DND-41 (cell line): ENCODE measurements at regions not wholly inside any gene's neighbourhood (a gene's known extent, or its start where the extent isn't known, plus 50 kb on each side); places are given as distances from the start of the nearest gene placed in this dataset.

Experiments used
- CTCF ChIP-seq: IDR thresholded peaks from 2 replicates; pipeline ENCODE4 v1.5.1; 2012; ENCODE audit warnings: borderline replicate concordance, low read length, moderate library complexity, mild to moderate bottlenecking; ENCODE audit not compliant: poor library complexity, severe bottlenecking; ENCODE audit errors: extremely low read depth
- EZH2 ChIP-seq: IDR thresholded peaks from 3 replicates; pipeline ENCODE4 v1.6.1; 2012; ENCODE audit warnings: borderline replicate concordance, low read depth, mild to moderate bottlenecking, moderate library complexity, low read length, inconsistent platforms; ENCODE audit not compliant: severe bottlenecking

- no peak for TF ChIP-seq CTCF
- TF ChIP-seq EZH2: no peak
Observed at GRCh38 chr7:96952974-96953391, 52.4 kb upstream of the DLX6 start.
